NCI-H1694 (cell line): ENCODE measurements at regions not wholly inside any gene's neighbourhood (a gene's known extent, or its start where the extent isn't known, plus 50 kb on each side); places are given as distances from the start of the nearest gene placed in this dataset.
"Not testable (repeated sequence)": the region's sequence is repeated elsewhere in the genome, so short reads cannot be mapped to it uniquely, and the experiment has no call there.

Source experiments
- DNase-seq: peaks from one replicate; lab custom pipeline; 2025; lab: John Stamatoyannopoulos, UW

DNA sequence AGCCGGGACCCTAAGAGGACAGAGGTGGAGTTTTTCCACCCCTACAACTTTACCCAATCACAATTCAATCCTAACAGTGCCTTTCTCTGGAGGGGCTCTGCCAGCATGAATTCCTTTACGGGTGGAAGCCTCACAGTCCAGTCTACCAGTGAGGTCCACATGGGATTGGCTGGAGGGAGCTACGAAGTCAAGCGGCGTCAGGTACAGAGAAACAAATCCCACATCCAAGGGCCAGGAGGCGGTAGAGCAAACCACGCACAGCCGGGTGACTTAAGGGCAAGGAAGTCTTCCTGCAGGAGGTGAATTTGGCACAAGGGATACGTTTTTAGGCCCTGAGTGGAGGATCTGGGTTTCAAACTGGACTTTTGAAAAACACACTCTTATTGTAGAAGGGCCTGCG is 199.6 kb downstream of the UQCRFS1 start:
- DNase-seq = no peak

GRCh38 chr19:29012457-29012856 is 200.5 kb downstream of the UQCRFS1 start:
- no peak for DNase-seq

GRCh38 chr19:29010276-29010675 is 202.7 kb downstream of the UQCRFS1 start:
- no peak for DNase-seq

DNA sequence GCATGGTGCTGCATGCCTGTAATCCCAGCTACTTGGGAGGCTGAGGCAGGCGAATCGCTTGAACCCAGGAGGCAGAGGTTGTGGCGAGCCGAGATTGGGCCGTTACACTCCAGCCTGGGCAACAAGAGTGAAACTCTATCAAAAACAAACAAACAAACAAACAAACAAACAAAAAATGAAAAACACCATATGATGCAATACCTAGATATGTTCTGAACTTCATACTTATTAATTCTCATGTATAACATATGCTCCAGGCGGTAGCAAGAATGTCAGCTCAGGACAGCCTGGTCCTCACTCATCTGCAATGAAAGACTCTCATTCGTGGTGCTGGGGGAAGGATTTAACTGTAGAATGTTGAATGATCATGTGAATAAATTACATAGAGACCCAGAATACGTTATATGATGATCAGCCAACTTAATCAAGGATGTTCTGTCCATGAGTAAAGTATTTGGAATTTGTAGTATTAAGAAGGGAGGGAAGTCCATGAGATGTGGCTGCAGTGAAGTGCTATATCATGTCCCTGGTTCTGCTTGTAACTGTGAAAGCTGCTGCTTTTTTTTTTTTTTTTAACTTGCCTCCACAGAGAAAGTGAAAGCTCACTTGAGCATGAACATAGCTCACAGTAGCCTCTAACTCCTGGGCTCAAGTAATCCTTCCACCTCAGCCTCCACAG is 206.8 kb downstream of the UQCRFS1 start:
- DNase-seq = no peak

GRCh38 chr19:29004796-29005195 is 208.2 kb downstream of the UQCRFS1 start:
- no peak for DNase-seq

- no peak for DNase-seq
These were observed 209.1 kb downstream of the UQCRFS1 start for GRCh38 chr19:29003641-29004409.

- DNase-seq = no peak
These were observed 210.6 kb downstream of the UQCRFS1 start for GRCh38 chr19:29002336-29002735.

GRCh38 chr19:29001597-29002245 is 211.2 kb downstream of the UQCRFS1 start:
- DNase-seq = no peak

- no peak for DNase-seq
These were observed 211.8 kb downstream of the UQCRFS1 start for GRCh38 chr19:29001141-29001581.

DNA sequence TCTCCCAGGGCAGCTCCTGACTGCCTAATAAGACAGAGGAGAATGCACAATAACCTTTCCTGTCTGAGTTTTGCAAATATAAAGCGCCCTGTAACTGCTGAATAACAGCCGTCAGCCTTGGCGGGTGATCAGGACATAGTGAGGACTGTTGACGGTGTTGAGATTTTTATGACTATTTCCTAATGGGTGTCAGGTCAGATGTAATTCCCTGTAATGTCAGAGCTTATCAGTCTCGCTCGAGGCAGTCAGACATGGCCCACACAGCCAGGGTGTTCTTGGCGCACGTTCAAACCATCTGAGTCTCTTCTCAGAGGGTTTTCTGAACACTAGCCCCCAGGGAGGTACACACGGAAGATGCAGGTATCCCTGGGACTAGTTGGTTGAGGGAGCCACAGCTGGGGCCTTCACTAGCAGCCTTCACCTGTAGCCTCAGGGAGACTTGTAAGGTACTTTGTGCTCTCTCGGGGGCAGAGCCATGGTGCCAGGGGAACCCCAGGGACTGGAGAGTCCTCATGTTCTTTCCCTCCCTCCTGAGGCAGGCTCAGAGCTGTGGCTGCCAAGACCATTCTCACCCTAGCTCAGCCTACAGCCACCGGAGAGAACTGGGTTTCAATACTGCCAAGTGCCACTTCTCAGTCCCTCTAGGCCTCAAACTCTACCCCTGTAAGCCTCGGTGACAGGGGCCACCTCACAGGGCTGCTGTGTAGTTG is 213.1 kb downstream of the UQCRFS1 start:
- no peak for DNase-seq

- DNase-seq = no peak
These were observed 214.0 kb downstream of the UQCRFS1 start for GRCh38 chr19:28998974-28999373.

- not testable (repeated sequence) for DNase-seq
These were observed 215.1 kb downstream of the UQCRFS1 start for GRCh38 chr19:28997866-28998265.

- DNase-seq = no peak
These were observed 222.4 kb downstream of the UQCRFS1 start for GRCh38 chr19:28990522-28990921.

- DNase-seq = no peak
These were observed 223.2 kb downstream of the UQCRFS1 start for GRCh38 chr19:28989739-28990138.

DNA sequence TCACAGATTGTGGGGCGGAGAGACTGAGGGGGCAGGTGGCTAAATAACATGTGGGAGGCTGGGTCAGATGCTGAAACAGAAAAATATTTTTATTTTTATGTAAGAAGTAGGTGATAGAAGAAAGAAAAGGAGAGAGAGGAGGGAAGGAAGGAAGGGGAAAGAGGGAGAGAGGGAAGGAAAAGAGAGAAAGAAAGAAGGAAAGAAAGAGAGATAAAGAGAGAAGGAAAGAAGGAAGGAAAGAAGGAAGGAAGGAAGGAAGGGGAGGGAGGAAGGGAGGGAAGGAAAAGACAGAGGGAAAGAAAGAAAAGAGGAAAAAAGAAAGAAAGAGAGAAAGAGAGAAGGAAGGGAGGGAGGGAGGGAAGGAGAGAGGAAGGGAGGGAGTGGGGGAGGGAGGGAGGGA is 224.9 kb downstream of the UQCRFS1 start:
- no peak for DNase-seq

DNA sequence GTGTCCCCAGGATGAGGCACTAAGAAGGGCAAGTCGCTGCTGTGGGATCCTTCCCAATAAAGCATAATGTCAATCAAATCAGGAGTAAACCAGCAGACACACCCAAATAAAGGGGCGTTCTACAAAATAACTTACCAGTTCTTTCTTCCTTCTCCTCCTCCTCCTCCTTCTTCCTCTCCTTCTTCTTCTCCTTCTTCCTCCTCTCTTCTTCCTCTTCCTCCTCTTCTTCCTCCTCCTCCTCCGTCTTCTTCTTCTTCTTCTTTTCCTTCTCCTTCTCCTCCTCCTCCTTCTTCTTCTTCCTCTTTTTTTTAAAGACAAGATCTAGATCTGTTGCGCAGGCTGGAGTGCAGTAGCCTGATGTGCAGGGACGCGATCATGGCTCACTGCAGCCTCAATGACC is 225.8 kb downstream of the UQCRFS1 start:
- no peak for DNase-seq

DNA sequence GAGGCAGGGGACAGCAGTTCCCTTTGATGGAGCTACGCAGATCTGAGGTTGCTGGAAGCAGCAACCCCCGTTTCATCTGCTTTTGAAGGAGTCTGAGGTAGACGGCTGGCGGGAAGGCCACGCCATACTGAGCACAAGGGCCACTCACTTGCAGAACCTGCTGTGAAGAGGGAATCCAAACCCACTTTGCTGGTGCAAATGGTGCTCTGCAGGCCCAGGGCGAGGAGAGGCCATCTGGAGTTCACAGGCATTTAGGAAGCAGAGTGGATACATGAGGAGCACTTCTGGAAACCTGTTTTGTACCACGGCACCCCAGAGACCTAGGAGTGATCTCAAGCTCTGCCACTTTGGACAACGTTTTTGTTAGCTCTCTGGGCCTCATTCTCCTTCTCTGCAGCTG is 227.8 kb downstream of the UQCRFS1 start:
- no peak for DNase-seq

DNA sequence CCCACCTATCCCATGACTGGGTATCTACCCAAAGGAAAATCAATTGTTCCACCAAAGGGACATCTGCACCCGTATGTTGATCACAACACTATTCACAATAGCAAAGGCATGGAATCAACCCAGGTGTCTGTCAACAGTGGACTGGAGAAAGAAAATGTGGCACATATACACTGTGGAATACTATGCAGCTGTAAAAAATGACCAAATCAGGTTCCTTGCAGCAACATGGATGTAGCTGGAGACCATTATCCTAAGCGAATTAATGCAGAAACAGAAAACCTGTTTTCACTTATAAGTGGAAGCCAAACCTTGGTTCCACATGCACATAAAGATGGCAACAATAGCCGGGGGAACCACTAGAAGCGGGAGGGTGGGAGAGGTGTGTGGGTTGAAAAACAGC is 228.6 kb downstream of the UQCRFS1 start:
- DNase-seq = no peak

DNA sequence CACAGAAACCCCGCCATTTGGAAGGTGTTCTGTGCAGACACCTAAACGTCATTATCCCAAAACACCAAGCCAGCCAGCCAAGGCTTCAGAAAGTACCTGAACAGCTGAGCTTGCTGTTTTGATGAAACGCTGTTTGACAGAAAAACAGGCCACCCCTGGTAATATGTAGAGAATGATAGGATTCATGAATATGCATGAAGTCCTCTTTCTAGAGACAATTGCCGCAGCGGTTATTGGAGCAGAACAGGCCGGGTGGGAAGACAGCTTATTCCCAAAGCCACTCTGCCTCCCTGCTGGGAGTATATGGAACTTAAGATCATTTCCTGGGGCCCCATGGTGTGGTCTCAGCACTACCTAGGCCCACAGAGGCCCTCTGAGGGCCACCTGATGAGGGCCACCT is 229.5 kb downstream of the UQCRFS1 start:
- DNase-seq = no peak

- DNase-seq = no peak
These were observed 231.0 kb downstream of the UQCRFS1 start for GRCh38 chr19:28981994-28982393.

GRCh38 chr19:28981518-28981917 is 231.4 kb downstream of the UQCRFS1 start:
- no peak for DNase-seq

DNA sequence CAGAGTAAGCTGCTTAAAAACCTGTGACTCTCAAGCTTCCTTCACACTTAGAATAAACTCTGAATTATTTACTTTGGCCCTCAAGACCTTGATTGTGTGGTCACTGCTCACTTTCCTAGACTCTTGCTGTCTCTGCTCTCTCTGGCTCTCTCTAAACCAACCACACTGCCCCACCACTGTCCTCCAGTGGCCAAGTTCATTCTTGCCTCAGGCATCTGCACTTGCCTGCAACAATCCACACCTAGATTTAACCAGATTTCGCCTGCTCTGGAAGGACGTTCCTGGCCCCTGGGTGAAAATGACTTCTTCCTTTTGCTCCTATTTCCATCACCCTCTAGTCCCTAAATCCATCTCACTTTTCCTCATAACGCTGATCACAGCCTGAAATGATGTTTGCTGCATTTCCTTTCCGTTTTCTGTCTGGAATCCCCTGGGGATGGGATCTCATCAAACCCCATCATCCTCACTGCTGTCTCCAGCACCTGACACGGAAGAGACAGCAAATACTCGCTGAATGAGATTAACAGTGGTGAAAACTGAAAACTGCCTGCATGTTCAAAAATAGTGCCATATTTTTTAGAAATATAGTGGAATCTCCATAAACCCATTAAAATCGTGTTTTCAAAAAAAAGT is 232.6 kb downstream of the UQCRFS1 start:
- no peak for DNase-seq
